ENCODE measurements at regions not wholly inside any gene's neighbourhood (a gene's known extent, or its start where the extent isn't known, plus 50 kb on each side); places are given as distances from the start of the nearest gene placed in this dataset.

DNA sequence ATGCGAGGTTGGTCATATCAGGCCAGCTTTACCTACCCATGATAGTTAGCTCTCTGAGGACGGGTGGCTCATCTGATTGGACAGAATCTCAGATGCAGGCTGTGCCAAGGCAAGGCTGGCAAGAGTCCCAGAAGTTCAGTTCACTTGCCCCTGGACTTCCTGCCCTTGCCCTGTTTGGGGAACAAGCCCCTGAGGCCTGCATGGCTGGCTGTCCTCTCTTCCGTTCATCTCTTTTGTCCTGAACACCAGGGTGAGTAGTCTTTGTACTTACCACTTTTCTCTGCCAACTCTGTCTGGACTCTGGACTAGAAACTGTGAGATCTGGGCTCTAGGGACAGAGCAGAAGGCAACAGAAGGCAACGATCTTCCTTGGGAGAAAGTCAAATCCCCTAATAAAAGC, 769.9 kb downstream of the QKI start:
- H3K9ac ChIP-seq (ENCODE audit: low read length), result no peak overlapping the region
- FAIRE-seq (no peak), DNase-seq (ENCODE audit: low read depth) (no peak)
- H3K27ac ChIP-seq (ENCODE audit: low read depth, low read length), result no peak overlapping the region
- no peaks in the 10 kb centered on the region for H3K79me2 ChIP-seq (ENCODE audit: insufficient read depth, low read length)
- H3K4me1 ChIP-seq (ENCODE audit: insufficient read depth, low read length), result no peaks in the 10 kb centered on the region
- no peak overlapping the region for H2AFZ ChIP-seq (ENCODE audit: low read depth, low read length)
- Mint-ChIP-seq H3K27ac (ENCODE audit: unreplicated experiment) (no peak overlapping the region), H3K4me1 (ENCODE audit: low read depth, unreplicated experiment) (no peaks in the 10 kb centered on the region), H3K27me3 (ENCODE audit: low read depth, unreplicated experiment) (no peaks in the 10 kb centered on the region), H3K9me3 (ENCODE audit: unreplicated experiment) (no peaks in the 10 kb centered on the region), H3K4me3 (ENCODE audit: unreplicated experiment) (no peak overlapping the region), H3K36me3 (ENCODE audit: low read depth, unreplicated experiment) (no peaks in the 10 kb centered on the region)
- no peaks in the 10 kb centered on the region for H4K20me1 ChIP-seq (ENCODE audit: insufficient read depth, low read length)
- TF ChIP-seq EZH2 (IDR thresholded peaks at IDR 0.05; ENCODE audit: insufficient read depth, low read length), result no peak
- TF ChIP-seq, protein P1, sequence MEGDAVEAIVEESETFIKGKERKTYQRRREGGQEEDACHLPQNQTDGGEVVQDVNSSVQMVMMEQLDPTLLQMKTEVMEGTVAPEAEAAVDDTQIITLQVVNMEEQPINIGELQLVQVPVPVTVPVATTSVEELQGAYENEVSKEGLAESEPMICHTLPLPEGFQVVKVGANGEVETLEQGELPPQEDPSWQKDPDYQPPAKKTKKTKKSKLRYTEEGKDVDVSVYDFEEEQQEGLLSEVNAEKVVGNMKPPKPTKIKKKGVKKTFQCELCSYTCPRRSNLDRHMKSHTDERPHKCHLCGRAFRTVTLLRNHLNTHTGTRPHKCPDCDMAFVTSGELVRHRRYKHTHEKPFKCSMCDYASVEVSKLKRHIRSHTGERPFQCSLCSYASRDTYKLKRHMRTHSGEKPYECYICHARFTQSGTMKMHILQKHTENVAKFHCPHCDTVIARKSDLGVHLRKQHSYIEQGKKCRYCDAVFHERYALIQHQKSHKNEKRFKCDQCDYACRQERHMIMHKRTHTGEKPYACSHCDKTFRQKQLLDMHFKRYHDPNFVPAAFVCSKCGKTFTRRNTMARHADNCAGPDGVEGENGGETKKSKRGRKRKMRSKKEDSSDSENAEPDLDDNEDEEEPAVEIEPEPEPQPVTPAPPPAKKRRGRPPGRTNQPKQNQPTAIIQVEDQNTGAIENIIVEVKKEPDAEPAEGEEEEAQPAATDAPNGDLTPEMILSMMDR (IDR thresholded peaks at IDR 0.05; ENCODE audit: insufficient read depth, low read depth, low read length), result no peak
- no peaks in the 10 kb centered on the region for H3K9me3 ChIP-seq (ENCODE audit: insufficient read depth, low read depth, low read length)
- H3K36me3 ChIP-seq (ENCODE audit: insufficient read depth, low read length), result no peaks in the 10 kb centered on the region
- H3K27me3 ChIP-seq (ENCODE audit: insufficient read depth, low read length), result no peaks in the 10 kb centered on the region
- no peak overlapping the region for H3K4me3 ChIP-seq (ENCODE audit: insufficient read depth, low read depth, low read length)
- H3K4me2 ChIP-seq (ENCODE audit: low read length), result no peak overlapping the region

DNA sequence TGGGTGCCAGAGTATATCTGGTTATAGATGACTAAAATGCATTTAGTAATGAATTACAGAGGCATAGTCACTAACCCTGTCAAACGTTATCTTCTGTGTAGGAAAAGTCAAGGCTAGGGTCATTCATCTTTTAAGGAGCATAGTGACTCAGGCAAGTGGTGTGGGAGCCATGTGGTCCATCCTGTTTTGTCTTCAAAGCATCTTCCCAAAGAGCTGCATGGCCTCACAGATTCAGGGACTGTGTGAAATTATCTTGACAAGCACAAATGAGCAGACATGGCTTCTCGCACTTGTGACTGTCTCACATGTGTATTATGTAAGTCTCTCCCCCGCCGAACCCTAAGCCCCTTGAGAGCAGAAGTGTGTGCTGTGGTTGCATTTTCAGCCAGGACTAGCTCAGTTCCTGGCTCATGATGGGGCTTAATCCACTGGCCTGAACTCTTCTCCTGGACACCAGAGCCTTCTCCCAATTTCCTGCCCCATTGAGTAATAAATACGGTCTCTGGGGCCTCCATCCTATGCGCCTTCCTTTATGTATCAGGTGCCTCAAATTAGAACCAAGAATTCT, 769.1 kb downstream of the QKI start:
- Mint-ChIP-seq H3K27me3 (ENCODE audit: low read depth, unreplicated experiment) (no peaks in the 10 kb centered on the region), H3K27ac (ENCODE audit: unreplicated experiment) (no peak overlapping the region), H3K4me3 (ENCODE audit: unreplicated experiment) (no peak overlapping the region), H3K4me1 (ENCODE audit: low read depth, unreplicated experiment) (no peaks in the 10 kb centered on the region), H3K9me3 (ENCODE audit: unreplicated experiment) (no peaks in the 10 kb centered on the region), H3K36me3 (ENCODE audit: low read depth, unreplicated experiment) (no peaks in the 10 kb centered on the region)
- H3K4me1 ChIP-seq (ENCODE audit: insufficient read depth, low read length), result no peaks in the 10 kb centered on the region
- DNase-seq (ENCODE audit: low read depth) (no peak), FAIRE-seq (no peak)
- no peaks in the 10 kb centered on the region for H4K20me1 ChIP-seq (ENCODE audit: insufficient read depth, low read length)
- TF ChIP-seq, protein P1 (IDR thresholded peaks at IDR 0.05; ENCODE audit: insufficient read depth, low read depth, low read length), result no peak
- TF ChIP-seq EZH2 (IDR thresholded peaks at IDR 0.05; ENCODE audit: insufficient read depth, low read length), result no peak
- no peak overlapping the region for H2AFZ ChIP-seq (ENCODE audit: low read depth, low read length)
- no peak overlapping the region for H3K4me2 ChIP-seq (ENCODE audit: low read length)
- H3K79me2 ChIP-seq (ENCODE audit: insufficient read depth, low read length), result no peaks in the 10 kb centered on the region
- no peak overlapping the region for H3K27ac ChIP-seq (ENCODE audit: low read depth, low read length)
- H3K9ac ChIP-seq (ENCODE audit: low read length), result no peak overlapping the region
- H3K4me3 ChIP-seq (ENCODE audit: insufficient read depth, low read depth, low read length), result no peak overlapping the region
- H3K36me3 ChIP-seq (ENCODE audit: insufficient read depth, low read length), result no peaks in the 10 kb centered on the region
- no peaks in the 10 kb centered on the region for H3K9me3 ChIP-seq (ENCODE audit: insufficient read depth, low read depth, low read length)
- no peaks in the 10 kb centered on the region for H3K27me3 ChIP-seq (ENCODE audit: insufficient read depth, low read length)

DNA sequence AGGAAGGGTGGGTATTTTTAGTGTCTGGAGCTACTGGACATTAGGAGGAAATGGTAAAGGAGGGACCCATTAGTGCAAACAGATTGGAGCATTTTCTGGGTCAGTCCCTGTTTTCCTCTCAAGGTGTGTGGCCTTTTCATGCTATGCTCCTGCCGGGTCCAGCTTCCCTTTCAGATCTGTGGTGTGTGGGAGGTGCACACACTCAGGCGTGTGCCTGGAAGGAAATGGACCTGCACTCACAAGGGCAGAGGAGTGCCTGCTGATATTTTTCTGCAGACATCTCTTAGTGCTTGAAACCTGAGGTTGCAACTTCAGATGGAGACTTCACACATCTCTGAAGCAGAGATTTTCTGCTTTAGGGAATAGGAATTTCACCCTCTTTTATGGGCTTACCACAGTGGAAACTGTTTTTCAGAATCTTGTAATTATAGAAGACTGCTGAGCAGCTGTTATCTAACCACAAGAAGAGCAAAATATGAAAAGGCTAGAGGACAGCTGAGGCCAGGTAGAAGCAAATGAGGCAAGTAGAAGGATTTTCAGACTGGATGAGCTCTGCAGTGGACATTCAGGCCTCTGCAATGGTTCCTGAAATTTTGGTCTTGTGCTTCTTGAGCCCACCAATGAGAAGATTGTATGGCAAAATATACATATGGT, 764.3 kb downstream of the QKI start:
- H3K36me3 ChIP-seq (ENCODE audit: insufficient read depth, low read length), result no peaks in the 10 kb centered on the region
- no peak overlapping the region for H3K4me3 ChIP-seq (ENCODE audit: insufficient read depth, low read depth, low read length)
- H3K4me2 ChIP-seq (ENCODE audit: low read length), result no peak overlapping the region
- no peak for TF ChIP-seq EZH2 (IDR thresholded peaks at IDR 0.05; ENCODE audit: insufficient read depth, low read length)
- TF ChIP-seq, protein P1 (IDR thresholded peaks at IDR 0.05; ENCODE audit: insufficient read depth, low read depth, low read length), result no peak
- no peaks in the 10 kb centered on the region for H4K20me1 ChIP-seq (ENCODE audit: insufficient read depth, low read length)
- no peak overlapping the region for H2AFZ ChIP-seq (ENCODE audit: low read depth, low read length)
- Mint-ChIP-seq H3K4me3 (ENCODE audit: unreplicated experiment) (no peak overlapping the region), H3K4me1 (ENCODE audit: low read depth, unreplicated experiment) (no peaks in the 10 kb centered on the region), H3K36me3 (ENCODE audit: low read depth, unreplicated experiment) (no peaks in the 10 kb centered on the region), H3K27me3 (ENCODE audit: low read depth, unreplicated experiment) (no peaks in the 10 kb centered on the region), H3K9me3 (ENCODE audit: unreplicated experiment) (peaks cover 3% of the 10 kb centered on the region), H3K27ac (ENCODE audit: unreplicated experiment) (no peak overlapping the region)
- H3K79me2 ChIP-seq (ENCODE audit: insufficient read depth, low read length), result no peaks in the 10 kb centered on the region
- DNase-seq (ENCODE audit: low read depth) (no peak), FAIRE-seq (no peak)
- H3K9me3 ChIP-seq (ENCODE audit: insufficient read depth, low read depth, low read length), result no peaks in the 10 kb centered on the region
- no peak overlapping the region for H3K9ac ChIP-seq (ENCODE audit: low read length)
- H3K27me3 ChIP-seq (ENCODE audit: insufficient read depth, low read length), result no peaks in the 10 kb centered on the region
- H3K27ac ChIP-seq (ENCODE audit: low read depth, low read length), result no peak overlapping the region
- H3K4me1 ChIP-seq (ENCODE audit: insufficient read depth, low read length), result no peaks in the 10 kb centered on the region
